NCI-H2196 (cell line): ENCODE measurements at regions not wholly inside any gene's neighbourhood (a gene's known extent, or its start where the extent isn't known, plus 50 kb on each side); places are given as distances from the start of the nearest gene placed in this dataset.
"Not testable (repeated sequence)": the region's sequence is repeated elsewhere in the genome, so short reads cannot be mapped to it uniquely, and the experiment has no call there.

Experiments used
- DNase-seq: peaks from one replicate; lab custom pipeline; 2025; ENCODE audit not compliant: unreplicated experiment; lab: John Stamatoyannopoulos, UW

GRCh38 chr5:173667702-173668101, 51.3 kb upstream of the BOD1 start:
- no peak for DNase-seq

- no peak for DNase-seq
These were observed 51.9 kb upstream of the BOD1 start for GRCh38 chr5:173668245-173668800.

GRCh38 chr5:173668910-173669309, 52.5 kb upstream of the BOD1 start:
- no peak for DNase-seq

GRCh38 chr5:173669483-173669882, 53.0 kb upstream of the BOD1 start:
- DNase-seq, result no peak

- no peak for DNase-seq
These were observed 53.7 kb upstream of the BOD1 start for GRCh38 chr5:173670130-173670651.

- no peak for DNase-seq
These were observed 54.3 kb upstream of the BOD1 start for GRCh38 chr5:173670791-173671120.

- DNase-seq, result no peak
These were observed 54.9 kb upstream of the BOD1 start for GRCh38 chr5:173671121-173671949.

GRCh38 chr5:173672166-173672565, 55.7 kb upstream of the BOD1 start:
- no peak for DNase-seq

- no peak for DNase-seq
These were observed 56.4 kb upstream of the BOD1 start for GRCh38 chr5:173672891-173673290.

GRCh38 chr5:173673295-173674101, 57.0 kb upstream of the BOD1 start:
- no peak for DNase-seq

- DNase-seq, result no peak
These were observed 59.0 kb upstream of the BOD1 start for GRCh38 chr5:173675287-173675996.

- DNase-seq, result no peak
These were observed 59.9 kb upstream of the BOD1 start for GRCh38 chr5:173676375-173676774.

- DNase-seq, result no peak
These were observed 60.7 kb upstream of the BOD1 start for GRCh38 chr5:173677125-173677672.

- no peak for DNase-seq
These were observed 63.6 kb upstream of the BOD1 start for GRCh38 chr5:173679909-173680630.

- DNase-seq, result no peak
These were observed 64.3 kb upstream of the BOD1 start for GRCh38 chr5:173680660-173681242.

GRCh38 chr5:173682313-173682712, 65.9 kb upstream of the BOD1 start:
- no peak for DNase-seq

GRCh38 chr5:173684535-173684934, 68.1 kb upstream of the BOD1 start:
- not testable (repeated sequence) for DNase-seq

- DNase-seq, result no peak
These were observed 70.5 kb upstream of the BOD1 start for GRCh38 chr5:173686950-173687349.

- no peak for DNase-seq
These were observed 72.3 kb upstream of the BOD1 start for GRCh38 chr5:173688703-173689102.

- no peak for DNase-seq
These were observed 72.8 kb upstream of the BOD1 start for GRCh38 chr5:173689171-173689736.
